Spleen (tissue), 11 donors: ENCODE measurements at regions not wholly inside any gene's neighbourhood (a gene's known extent, or its start where the extent isn't known, plus 50 kb on each side); places are given as distances from the start of the nearest gene placed in this dataset.
A peak's percentile ranks its signal among the peaks of the same experiment; 100 is the strongest.

Experiments
- DNase-seq: peaks from one replicate; pipeline ENCODE4 v3.0.0-alpha.2; 2020
- H3K27ac ChIP-seq, 8 donors: fragments of 200-600 bp; sonication (generic) in 7 of 8; 1 replicate in 4 of 8; 2 replicates in 4 of 8; pipeline versions ENCODE4 v1.5.0 to v1.8.0; 2016 to 2021; ENCODE audit warnings: inconsistent platforms in 4 of 8, mild to moderate bottlenecking in 4 of 8, moderate library complexity in 1 of 8
- H3K27me3 ChIP-seq, 7 donors: fragments of 200-600 bp; sonication (generic) in 6 of 7; replicated peaks in 1 of 7; 1 replicate in 4 of 7; 2 replicates in 3 of 7; pipeline versions ENCODE4 v1.5.0 to v1.8.0; 2016 to 2021; ENCODE audit warnings: inconsistent platforms in 3 of 7, mild to moderate bottlenecking in 1 of 7
- H3K36me3 ChIP-seq, 6 donors: fragments of 200-600 bp; sonication (generic) in 5 of 6; 1 replicate in 4 of 6; 2 replicates in 2 of 6; pipeline versions ENCODE4 v1.5.0 to v1.8.0; 2016 to 2021; ENCODE audit warnings: inconsistent platforms in 2 of 6
- H3K4me1 ChIP-seq, 6 donors: fragments of 200-600 bp; sonication (generic) in 5 of 6; 1 replicate in 3 of 6; 2 replicates in 3 of 6; pipeline versions ENCODE4 v1.5.0 to v1.8.0; 2016 to 2021; ENCODE audit warnings: inconsistent platforms in 3 of 6
- H3K4me3 ChIP-seq, 8 donors: fragments of 200-600 bp; sonication (generic) in 7 of 8; 1 replicate in 4 of 8; 2 replicates in 4 of 8; pipeline versions ENCODE4 v1.5.0 to v1.8.0; 2016 to 2021; ENCODE audit warnings: inconsistent platforms in 4 of 8, mild to moderate bottlenecking in 4 of 8, moderate library complexity in 2 of 8
- H3K9me3 ChIP-seq, 8 donors: fragments of 200-600 bp; sonication (generic) in 7 of 8; 1 replicate in 4 of 8; 2 replicates in 4 of 8; pipeline versions ENCODE4 v1.5.0 to v1.8.0; 2016 to 2021; ENCODE audit warnings: inconsistent platforms in 4 of 8
- CTCF ChIP-seq, 11 experiments: fragments of 200-600 bp in 7 of 11; fragments of 450-650 bp in 4 of 11; sonication (generic) in 4 of 11; IDR thresholded peaks in 8 of 11; conservative IDR thresholded peaks in 3 of 11; 1 replicate in 7 of 11; 2 replicates in 4 of 11; pipeline versions ENCODE4 v1.4.0 to v1.8.0; 2016 to 2021; ENCODE audit warnings: antibody characterized with exemption in 11 of 11, inconsistent platforms in 4 of 11, mild to moderate bottlenecking in 1 of 11
- POLR2A ChIP-seq, 3 donors: fragments of 450-650 bp; IDR thresholded peaks; one replicate each; pipeline ENCODE4 v1.5.1; 2017; ENCODE audit warnings: antibody characterized with exemption in 3 of 3, mild to moderate bottlenecking in 1 of 3
- POLR2AphosphoS5 ChIP-seq, 3 donors: sonication (generic); formaldehyde crosslinking; IDR thresholded peaks; one replicate each; pipeline ENCODE4 v1.5.1; 2017; ENCODE audit warnings: antibody characterized with exemption in 3 of 3
- WGBS, 5 donors: extraction: QIAGEN DNeasy Blood & Tissue Kit in 3 of 5; methylation state at CpG; one replicate each; pipeline versions ENCODE4 v1.1.5 to v1.1.7; 2013 to 2018; 5-methylcytosine and 5-hydroxymethylcytosine counted together
- intact Hi-C: fragments of 100-400 bp; cut with DNase I; formaldehyde crosslinking; loops from one replicate; pipeline ENCODE4 v1.15.0; 2023; ENCODE audit warnings: low total_unique reads
- donor health status: healthy with polysubstance abuse.
- donor health status: DM: no; HTN: no; CAD: no; lungs with moderate emphysema.
- donor health status: DM: no; HTN: no; CAD: no.
- donor health status: Bipolar disorder and iron deficiency.
- donor health status: healthy.
- donor health status: DM: no; HTN: no; CAD: no.
- donor health status: DM: yes; HTN: yes; CAD: no.

- no peak for DNase-seq
- intact Hi-C loops, result no loop called here
- H3K36me3 ChIP-seq, result no peaks in the 10 kb centered on the region
- peaks cover 0 to 6% (median 0%) of the 10 kb centered on the region in 7 donors for H3K27me3 ChIP-seq
- no peak overlapping the region for H3K4me3 ChIP-seq
- TF ChIP-seq POLR2AphosphoS5 (IDR thresholded peaks at IDR 0.05), result no peak
- TF ChIP-seq POLR2A (IDR thresholded peaks at IDR 0.05), result no peak
- peak; percentile 23 to 84 (median 72) for TF ChIP-seq CTCF (IDR thresholded peaks at IDR 0.05 in 8 of 11, conservative IDR thresholded peaks at IDR 0.05 in 3 of 11)
- H3K4me1 ChIP-seq, result peaks cover 0 to 4% (median 0%) of the 10 kb centered on the region in 6 donors
- WGBS, 5 donors, result 13 to 23% (median 17%) methylated on average over 7 of the region's 7 CpGs
- H3K27ac ChIP-seq, result no peak overlapping the region
- no peaks in the 10 kb centered on the region for H3K9me3 ChIP-seq
These were observed 617.4 kb downstream of the SLCO4C1 start for GRCh38 chr5:101678481-101679193.

- no peak for DNase-seq
- H3K27ac ChIP-seq, result no peak overlapping the region
- H3K4me1 ChIP-seq, result peaks cover 0 to 4% (median 0%) of the 10 kb centered on the region in 6 donors
- no peak overlapping the region for H3K4me3 ChIP-seq
- no peaks in the 10 kb centered on the region for H3K36me3 ChIP-seq
- TF ChIP-seq POLR2A (IDR thresholded peaks at IDR 0.05), result no peak
- no peak for TF ChIP-seq CTCF (IDR thresholded peaks at IDR 0.05 in 8 of 11, conservative IDR thresholded peaks at IDR 0.05 in 3 of 11)
- no peak for TF ChIP-seq POLR2AphosphoS5 (IDR thresholded peaks at IDR 0.05)
- 60 to 78% (median 72%) methylated on average over 5 of the region's 5 CpGs for WGBS, 5 donors
- peaks cover 0 to 6% (median 0%) of the 10 kb centered on the region in 7 donors for H3K27me3 ChIP-seq
- H3K9me3 ChIP-seq, result no peaks in the 10 kb centered on the region
- intact Hi-C loops, result no loop called here
These were observed 618.1 kb downstream of the SLCO4C1 start for GRCh38 chr5:101677961-101678360.

- WGBS, 5 donors, result 63 to 82% (median 70%) methylated on average over 2 of the region's 2 CpGs
- Histone ChIP-seq H3K27me3 (peaks cover 0 to 6% (median 0%) of the 10 kb centered on the region in 7 donors), H3K36me3 (no peaks in the 10 kb centered on the region), H3K4me1 (peaks cover 0 to 4% (median 0%) of the 10 kb centered on the region in 6 donors), H3K4me3 (no peak overlapping the region), H3K9me3 (no peaks in the 10 kb centered on the region), H3K27ac (no peak overlapping the region)
- intact Hi-C loops, result no loop called here
- DNase-seq, result no peak
- TF ChIP-seq POLR2A (IDR thresholded peaks at IDR 0.05) (no peak), POLR2AphosphoS5 (IDR thresholded peaks at IDR 0.05) (no peak), CTCF (IDR thresholded peaks at IDR 0.05 in 8 of 11, conservative IDR thresholded peaks at IDR 0.05 in 3 of 11) (no peak)
These were observed 619.4 kb downstream of the SLCO4C1 start for GRCh38 chr5:101676646-101677045.

- no peaks in the 10 kb centered on the region for H3K9me3 ChIP-seq
- peaks cover 0 to 4% (median 0%) of the 10 kb centered on the region in 6 donors for H3K4me1 ChIP-seq
- no peak for DNase-seq
- intact Hi-C loops, result no loop called here
- H3K4me3 ChIP-seq, result no peak overlapping the region
- WGBS, 5 donors, result 60 to 76% (median 66%) methylated on average over 4 of the region's 4 CpGs
- no peaks in the 10 kb centered on the region for H3K36me3 ChIP-seq
- TF ChIP-seq CTCF (IDR thresholded peaks at IDR 0.05 in 8 of 11, conservative IDR thresholded peaks at IDR 0.05 in 3 of 11), result no peak
- TF ChIP-seq POLR2A (IDR thresholded peaks at IDR 0.05), result no peak
- TF ChIP-seq POLR2AphosphoS5 (IDR thresholded peaks at IDR 0.05), result no peak
- H3K27me3 ChIP-seq, result peaks cover 0 to 6% (median 0%) of the 10 kb centered on the region in 7 donors
- no peak overlapping the region for H3K27ac ChIP-seq
These were observed 620.4 kb downstream of the SLCO4C1 start for GRCh38 chr5:101675510-101676219.
